ENCODE measurements at regions not wholly inside any gene's neighbourhood (a gene's known extent, or its start where the extent isn't known, plus 50 kb on each side); places are given as distances from the start of the nearest gene placed in this dataset.
"Not testable (repeated sequence)": the region's sequence is repeated elsewhere in the genome, so short reads cannot be mapped to it uniquely, and the experiment has no call there.

DNA sequence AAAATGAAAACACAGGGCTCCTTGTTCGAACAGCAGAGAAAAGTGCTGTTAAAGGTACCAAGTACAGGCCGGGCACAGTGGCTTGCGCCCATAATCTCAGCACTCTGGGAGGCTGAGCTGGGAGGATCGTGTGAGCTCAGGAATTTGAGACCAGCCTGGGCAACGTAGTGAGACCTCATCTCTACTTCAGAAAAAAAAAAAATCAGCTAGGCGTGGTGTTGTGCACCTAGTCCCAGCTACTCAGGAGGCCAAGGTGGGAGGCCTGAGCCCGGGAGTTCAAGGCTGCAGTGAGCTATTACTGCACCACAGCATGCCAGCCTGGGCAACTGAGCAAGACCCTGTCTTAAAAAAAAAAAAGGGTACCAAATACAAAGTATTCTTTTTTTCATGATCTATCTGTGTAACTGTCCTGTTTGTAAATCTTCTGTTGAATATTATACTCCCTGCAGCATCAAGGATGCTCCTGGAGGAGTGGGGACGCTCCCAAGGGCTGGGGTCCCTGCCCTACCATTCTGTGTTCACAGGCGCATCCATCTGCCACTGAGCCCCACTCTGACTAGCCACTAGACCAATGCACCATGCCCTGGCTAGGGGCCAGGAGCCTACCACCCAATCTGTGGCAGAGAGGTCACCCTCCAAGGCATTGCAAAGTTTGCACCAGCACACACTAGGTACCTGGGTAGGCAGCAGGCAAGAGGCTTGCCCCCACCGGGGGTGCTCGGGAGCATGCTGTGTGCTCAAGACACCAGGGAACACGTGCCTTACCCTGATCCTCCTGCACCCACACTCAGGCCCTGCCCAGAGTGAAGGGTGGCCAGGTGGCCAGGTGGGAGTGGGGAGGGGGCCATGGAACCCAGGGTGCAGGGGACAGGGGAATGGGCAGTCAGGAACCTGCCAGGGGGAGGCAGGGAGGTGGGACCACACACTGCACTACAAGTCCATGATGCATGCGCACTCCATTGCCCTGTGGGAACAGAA, 67.3 kb upstream of the KMT2C start:
- DNase-seq (no peak), ATAC-seq (no peak)
- Mint-ChIP-seq H3K27me3 (ENCODE audit: low read depth) (no peaks in the 10 kb centered on the region), H3K36me3 (ENCODE audit: insufficient read depth) (no peaks in the 10 kb centered on the region), H3K4me3 (no peak overlapping the region), H3K9me3 (no peaks in the 10 kb centered on the region), H3K4me1 (ENCODE audit: low read depth) (no peaks in the 10 kb centered on the region)

GRCh38 chr7:152501506-152501905, 65.7 kb upstream of the KMT2C start:
- H3K4me1 Mint-ChIP-seq (ENCODE audit: low read depth): no peaks in the 10 kb centered on the region
- H3K4me3 Mint-ChIP-seq: no peak overlapping the region
- H3K36me3 Mint-ChIP-seq (ENCODE audit: insufficient read depth): no peaks in the 10 kb centered on the region
- no peaks in the 10 kb centered on the region for H3K9me3 Mint-ChIP-seq
- ATAC-seq (no peak), DNase-seq (no peak)
- no peaks in the 10 kb centered on the region for H3K27me3 Mint-ChIP-seq (ENCODE audit: low read depth)

DNA sequence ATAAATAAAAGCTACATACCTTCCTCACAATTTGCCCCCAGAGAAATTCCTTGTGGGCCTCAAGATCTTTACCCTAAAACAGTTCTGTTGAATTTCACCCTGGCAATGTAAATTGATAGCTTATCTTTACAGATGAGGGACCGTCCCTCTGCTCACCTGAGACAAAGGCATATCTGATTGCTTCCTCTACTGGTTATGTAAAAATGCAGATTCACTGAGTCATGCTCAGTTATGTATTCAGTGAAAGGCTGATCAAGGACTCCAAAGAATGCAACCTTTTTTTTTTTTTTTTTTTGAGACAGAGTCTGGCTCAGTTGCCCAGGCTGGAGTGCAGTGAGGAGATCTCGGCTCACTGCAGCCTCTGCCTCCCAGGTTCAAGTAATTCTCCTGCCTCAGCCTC, 64.2 kb upstream of the KMT2C start:
- H3K9me3 Mint-ChIP-seq; ATAC-seq; H3K4me1 Mint-ChIP-seq (ENCODE audit: low read depth); H3K36me3 Mint-ChIP-seq (ENCODE audit: insufficient read depth); DNase-seq; H3K27me3 Mint-ChIP-seq (ENCODE audit: low read depth); H3K4me3 Mint-ChIP-seq: not testable (repeated sequence)

DNA sequence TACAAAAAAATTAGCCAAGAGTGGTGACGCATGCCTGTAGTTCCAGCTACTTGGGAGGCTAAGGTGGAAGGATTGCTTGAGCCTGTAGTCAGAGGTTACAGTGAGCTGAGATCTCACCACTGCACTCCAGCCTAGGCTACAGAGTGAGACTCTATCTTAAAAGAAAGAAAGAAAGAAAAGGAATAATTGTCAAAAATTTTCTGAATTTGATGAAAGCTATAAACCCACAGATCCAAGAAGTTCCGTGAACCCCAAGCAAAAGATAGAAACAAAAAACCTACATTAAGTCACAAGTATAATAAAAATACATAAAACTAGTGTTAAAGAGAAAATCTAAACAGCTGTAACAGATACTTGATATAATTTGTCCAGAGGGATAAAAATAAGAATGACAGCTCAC, 60.1 kb upstream of the KMT2C start:
- DNase-seq (no peak), ATAC-seq (no peak)
- no peaks in the 10 kb centered on the region for H3K27me3 Mint-ChIP-seq (ENCODE audit: low read depth)
- H3K36me3 Mint-ChIP-seq (ENCODE audit: insufficient read depth): no peaks in the 10 kb centered on the region
- no peaks in the 10 kb centered on the region for H3K4me1 Mint-ChIP-seq (ENCODE audit: low read depth)
- H3K9me3 Mint-ChIP-seq: no peaks in the 10 kb centered on the region
- H3K4me3 Mint-ChIP-seq: no peak overlapping the region

DNA sequence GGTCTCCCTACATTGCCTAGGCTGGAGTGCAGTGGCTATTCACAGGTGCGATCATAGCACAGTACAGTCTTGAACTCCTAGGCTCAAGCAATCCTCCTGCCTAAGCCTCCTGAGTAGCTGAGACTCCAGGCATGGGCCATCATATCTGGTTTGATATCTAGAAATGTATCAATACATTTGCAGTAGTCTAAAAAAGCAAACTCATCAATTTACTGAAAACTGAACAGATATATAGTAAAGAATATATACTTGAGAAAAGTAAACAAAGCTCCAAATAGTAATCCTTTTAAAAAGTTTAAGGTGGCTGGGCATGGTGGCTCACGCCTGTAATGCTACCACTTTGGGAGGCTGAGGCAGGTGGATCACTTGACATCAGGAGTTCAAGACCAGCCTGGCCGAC, 57.1 kb upstream of the KMT2C start:
- H3K9me3 Mint-ChIP-seq: no peaks in the 10 kb centered on the region
- no peak for DNase-seq
- no peak for ATAC-seq
- no peaks in the 10 kb centered on the region for H3K4me1 Mint-ChIP-seq (ENCODE audit: low read depth)
- no peak overlapping the region for H3K4me3 Mint-ChIP-seq
- no peaks in the 10 kb centered on the region for H3K36me3 Mint-ChIP-seq (ENCODE audit: insufficient read depth)
- H3K27me3 Mint-ChIP-seq (ENCODE audit: low read depth): no peaks in the 10 kb centered on the region

DNA sequence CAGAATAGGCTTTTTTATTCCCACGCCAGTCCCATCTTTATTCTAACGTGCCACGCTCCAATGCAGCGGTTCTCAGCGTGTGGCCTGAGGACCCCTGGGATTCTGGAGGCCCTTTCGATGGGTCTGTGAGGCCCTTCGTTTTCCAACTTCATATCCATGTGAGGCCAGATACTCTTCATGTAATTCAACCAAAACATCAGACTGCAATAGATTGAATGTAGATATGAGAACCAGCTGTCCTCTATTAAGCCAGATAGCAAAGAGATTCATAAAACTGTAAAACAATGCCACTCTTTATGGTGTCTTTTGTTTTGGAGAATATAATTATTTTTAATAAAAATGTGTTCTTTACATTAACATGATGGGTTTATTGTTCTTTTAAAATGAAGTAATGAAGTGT, 53.2 kb upstream of the KMT2C start:
- H3K27me3 Mint-ChIP-seq (ENCODE audit: low read depth): no peaks in the 10 kb centered on the region
- ATAC-seq (no peak), DNase-seq (no peak)
- no peak overlapping the region for H3K4me3 Mint-ChIP-seq
- H3K4me1 Mint-ChIP-seq (ENCODE audit: low read depth): no peaks in the 10 kb centered on the region
- H3K36me3 Mint-ChIP-seq (ENCODE audit: insufficient read depth): no peaks in the 10 kb centered on the region
- no peaks in the 10 kb centered on the region for H3K9me3 Mint-ChIP-seq

DNA sequence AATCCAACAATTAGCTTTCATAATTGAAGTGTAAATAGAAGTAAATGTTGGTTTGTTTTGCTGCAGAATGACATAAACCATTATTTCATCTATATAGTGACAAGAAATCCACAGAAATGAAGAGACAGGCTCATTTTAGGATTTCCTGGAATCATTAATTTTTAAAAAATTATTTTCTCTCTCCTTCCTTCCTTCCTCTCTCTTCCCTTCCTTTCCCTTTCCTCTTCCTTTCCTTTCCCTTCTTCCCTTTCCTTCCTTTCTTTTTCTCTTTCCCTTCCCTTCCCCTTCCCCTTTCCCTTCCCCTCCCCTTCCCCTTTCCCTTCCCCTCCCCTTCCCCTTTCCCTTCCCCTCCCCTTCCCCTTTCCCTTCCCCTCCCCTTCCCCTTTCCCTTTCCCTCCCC, 51.2 kb upstream of the KMT2C start:
- no peaks in the 10 kb centered on the region for H3K36me3 Mint-ChIP-seq (ENCODE audit: insufficient read depth)
- H3K27me3 Mint-ChIP-seq (ENCODE audit: low read depth): no peaks in the 10 kb centered on the region
- H3K9me3 Mint-ChIP-seq: no peaks in the 10 kb centered on the region
- ATAC-seq (no peak), DNase-seq (no peak)
- H3K4me3 Mint-ChIP-seq: no peak overlapping the region
- no peaks in the 10 kb centered on the region for H3K4me1 Mint-ChIP-seq (ENCODE audit: low read depth)

DNA sequence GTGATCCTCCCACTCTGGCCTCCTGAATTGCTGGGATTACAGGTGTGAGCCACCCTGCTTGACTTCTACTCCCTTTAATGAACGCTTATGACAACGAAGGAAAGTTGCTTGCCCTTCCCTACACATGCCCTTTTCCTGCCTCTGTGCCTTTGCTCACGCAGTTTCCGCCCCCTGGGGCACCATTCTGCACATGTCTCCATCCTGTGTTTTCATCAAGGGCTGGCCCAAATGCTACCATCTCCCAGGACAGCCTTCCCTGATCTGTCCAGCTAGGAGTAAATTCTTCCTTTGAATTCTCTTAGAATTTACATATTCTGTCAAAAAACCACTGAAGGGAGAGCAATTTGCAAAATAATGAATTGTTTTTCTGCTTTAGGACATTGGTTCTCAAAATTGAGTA, 50.0 kb upstream of the KMT2C start:
- no peaks in the 10 kb centered on the region for H3K36me3 Mint-ChIP-seq (ENCODE audit: insufficient read depth)
- no peaks in the 10 kb centered on the region for H3K4me1 Mint-ChIP-seq (ENCODE audit: low read depth)
- no peak overlapping the region for H3K4me3 Mint-ChIP-seq
- no peak for DNase-seq
- ATAC-seq: no peak
- H3K27me3 Mint-ChIP-seq (ENCODE audit: low read depth): no peaks in the 10 kb centered on the region
- H3K9me3 Mint-ChIP-seq: no peaks in the 10 kb centered on the region
